Parathyroid adenoma (tissue), 2 donors: ENCODE measurements at regions not wholly inside any gene's neighbourhood (a gene's known extent, or its start where the extent isn't known, plus 50 kb on each side); places are given as distances from the start of the nearest gene placed in this dataset.

Experiments
- H2AFZ ChIP-seq: fragments of 300-600 bp; sonication (generic); one replicate; pipeline ENCODE4 v1.7.0; 2017; ENCODE audit warnings: antibody characterized with exemption, mild to moderate bottlenecking
- H3K27ac ChIP-seq: fragments of 300-600 bp; sonication (generic); one replicate; pipeline ENCODE4 v1.7.0; 2017
- H3K27me3 ChIP-seq: fragments of 300-600 bp; sonication (generic); one replicate; pipeline ENCODE4 v1.7.0; 2017; ENCODE audit warnings: low read length; ENCODE audit not compliant: control insufficient read depth, insufficient read depth
- H3K36me3 ChIP-seq: fragments of 300-600 bp; sonication (generic); one replicate; pipeline ENCODE4 v1.7.0; 2017; ENCODE audit warnings: low read length; ENCODE audit not compliant: control insufficient read depth, insufficient read depth
- H3K4me1 ChIP-seq: fragments of 300-600 bp; sonication (generic); one replicate; pipeline ENCODE4 v1.7.0; 2017; ENCODE audit warnings: control low read depth
- H3K4me2 ChIP-seq: fragments of 300-600 bp; sonication (generic); one replicate; pipeline ENCODE4 v1.7.0; 2017; ENCODE audit warnings: low read length
- H3K4me3 ChIP-seq: fragments of 300-600 bp; sonication (generic); one replicate; pipeline ENCODE4 v1.7.0; 2017; ENCODE audit warnings: low read depth, low read length
- H3K79me2 ChIP-seq: fragments of 300-600 bp; sonication (generic); one replicate; pipeline ENCODE4 v1.7.0; 2017; ENCODE audit warnings: control low read depth
- H3K9ac ChIP-seq: fragments of 300-600 bp; sonication (generic); one replicate; pipeline ENCODE4 v1.7.0; 2017; ENCODE audit warnings: mild to moderate bottlenecking
- H3K9me3 ChIP-seq: fragments of 300-600 bp; sonication (generic); one replicate; pipeline ENCODE4 v1.7.0; 2017; ENCODE audit warnings: low read length; ENCODE audit not compliant: control insufficient read depth
- CTCF ChIP-seq: fragments of 300-600 bp; sonication (generic); IDR thresholded peaks from one replicate; pipeline ENCODE4 v1.7.0; 2017; ENCODE audit warnings: antibody characterized with exemption, mild to moderate bottlenecking
- donor health status: primary hyperparathyroidism.

- Histone ChIP-seq H3K27ac (no peak overlapping the region), H3K4me2 (no peak overlapping the region), H3K9ac (no peak overlapping the region), H2AFZ (no peak overlapping the region), H3K36me3 (no peaks in the 10 kb centered on the region), H3K4me3 (no peak overlapping the region), H3K9me3 (no peaks in the 10 kb centered on the region), H3K4me1 (no peaks in the 10 kb centered on the region), H3K27me3 (no peaks in the 10 kb centered on the region), H3K79me2 (no peaks in the 10 kb centered on the region)
- no peak for TF ChIP-seq CTCF
Measured at GRCh38 chr7:96521068-96521894, 188.4 kb downstream of the SEM1 start.

DNA sequence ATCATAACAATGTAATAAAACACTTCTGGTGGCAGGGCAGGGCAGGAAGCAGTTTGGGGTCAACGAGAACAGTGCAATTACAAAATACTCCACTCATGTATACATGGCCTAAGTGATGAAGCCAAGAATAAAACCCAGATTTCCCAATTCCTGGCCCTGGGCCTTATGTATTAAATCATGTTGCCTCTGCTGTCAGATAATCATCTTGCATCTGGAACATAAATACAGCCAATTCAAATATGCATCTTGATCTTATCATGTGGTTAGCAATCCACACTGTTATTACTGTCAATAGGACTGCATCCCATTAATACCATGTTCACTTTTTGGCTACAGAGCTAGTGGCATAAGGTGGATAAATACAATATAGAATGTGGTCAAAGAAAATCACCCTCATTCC lies 186.5 kb upstream of the SLC25A13 start:
- H3K9ac ChIP-seq = no peak overlapping the region
- no peaks in the 10 kb centered on the region for H3K9me3 ChIP-seq
- no peaks in the 10 kb centered on the region for H3K27me3 ChIP-seq
- H3K4me3 ChIP-seq = no peak overlapping the region
- H3K36me3 ChIP-seq = no peaks in the 10 kb centered on the region
- no peak overlapping the region for H2AFZ ChIP-seq
- no peak overlapping the region for H3K27ac ChIP-seq
- no peak overlapping the region for H3K4me2 ChIP-seq
- no peaks in the 10 kb centered on the region for H3K79me2 ChIP-seq
- no peaks in the 10 kb centered on the region for H3K4me1 ChIP-seq
- TF ChIP-seq CTCF = no peak

DNA sequence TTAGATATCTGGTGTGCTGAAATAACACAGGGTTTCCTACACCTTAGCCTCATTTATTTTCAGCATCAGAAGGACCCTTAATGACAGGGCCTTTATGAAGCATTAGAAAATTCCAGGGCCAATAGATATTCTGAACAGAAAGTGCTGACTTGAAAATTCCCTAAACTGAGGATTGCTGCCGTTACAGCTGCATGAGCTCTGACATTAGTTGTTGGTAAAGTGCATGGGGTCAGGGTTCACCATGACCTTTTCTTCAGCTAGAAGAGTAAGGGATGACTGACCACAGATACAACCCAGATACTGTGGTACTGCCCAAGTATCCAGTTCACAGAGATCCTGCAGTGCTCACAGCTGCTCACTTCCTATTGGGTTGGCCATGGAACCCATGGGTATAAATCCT lies 181.7 kb upstream of the SLC25A13 start:
- Histone ChIP-seq H3K27me3 (no peaks in the 10 kb centered on the region), H3K4me3 (no peak overlapping the region), H3K9ac (no peak overlapping the region), H3K79me2 (no peaks in the 10 kb centered on the region), H3K4me2 (no peak overlapping the region), H3K4me1 (no peaks in the 10 kb centered on the region), H2AFZ (no peak overlapping the region), H3K9me3 (no peaks in the 10 kb centered on the region), H3K36me3 (no peaks in the 10 kb centered on the region), H3K27ac (no peak overlapping the region)
- no peak for TF ChIP-seq CTCF

DNA sequence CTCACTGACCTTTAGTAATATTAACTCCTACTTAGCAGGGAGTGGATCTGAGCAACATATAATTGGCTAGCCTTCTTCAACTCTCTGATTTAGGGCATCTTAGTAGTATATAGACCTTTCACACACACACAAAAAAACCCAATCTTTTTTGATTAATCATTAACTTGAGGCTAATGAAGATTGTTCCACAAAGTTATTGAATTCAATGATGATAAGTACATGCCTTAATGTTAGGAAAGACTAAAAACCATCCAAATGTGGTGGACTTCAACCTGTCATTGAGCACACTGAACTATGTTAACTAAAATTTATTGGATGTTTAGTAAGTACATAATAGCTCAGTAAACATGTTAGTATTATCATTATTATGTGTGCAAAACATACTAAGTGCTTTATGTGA lies 179.4 kb upstream of the SLC25A13 start:
- no peak overlapping the region for H3K9ac ChIP-seq
- H3K36me3 ChIP-seq = no peaks in the 10 kb centered on the region
- no peaks in the 10 kb centered on the region for H3K4me1 ChIP-seq
- no peaks in the 10 kb centered on the region for H3K9me3 ChIP-seq
- H3K27ac ChIP-seq = no peak overlapping the region
- no peak overlapping the region for H2AFZ ChIP-seq
- H3K4me3 ChIP-seq = no peak overlapping the region
- no peaks in the 10 kb centered on the region for H3K27me3 ChIP-seq
- no peak for TF ChIP-seq CTCF
- no peaks in the 10 kb centered on the region for H3K79me2 ChIP-seq
- no peak overlapping the region for H3K4me2 ChIP-seq

DNA sequence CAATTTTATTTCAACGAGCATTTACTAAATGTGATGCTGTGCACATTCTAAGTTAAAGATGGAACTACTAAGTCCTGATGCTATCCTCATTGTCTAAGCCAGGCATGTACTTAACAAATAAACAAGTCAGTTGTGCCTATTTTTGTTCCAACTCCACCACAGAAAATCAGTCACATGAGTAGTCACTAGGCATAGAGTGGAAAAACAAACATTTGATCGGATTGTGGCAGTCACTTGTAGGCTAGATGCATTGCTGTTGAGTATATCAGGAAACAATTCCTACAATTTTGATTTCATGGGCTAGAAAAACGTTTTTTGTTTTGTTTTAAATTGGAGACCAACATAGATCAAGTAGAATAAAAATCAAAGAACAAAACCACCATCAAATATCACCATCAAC lies 177.6 kb upstream of the SLC25A13 start:
- H3K4me1 ChIP-seq = no peaks in the 10 kb centered on the region
- no peak for TF ChIP-seq CTCF
- H3K36me3 ChIP-seq = no peaks in the 10 kb centered on the region
- no peak overlapping the region for H3K27ac ChIP-seq
- no peaks in the 10 kb centered on the region for H3K9me3 ChIP-seq
- H3K4me3 ChIP-seq = no peak overlapping the region
- H2AFZ ChIP-seq = no peak overlapping the region
- H3K4me2 ChIP-seq = no peak overlapping the region
- H3K27me3 ChIP-seq = no peaks in the 10 kb centered on the region
- H3K9ac ChIP-seq = no peak overlapping the region
- H3K79me2 ChIP-seq = no peaks in the 10 kb centered on the region
